ENCODE measurements at regions not wholly inside any gene's neighbourhood (a gene's known extent, or its start where the extent isn't known, plus 50 kb on each side); places are given as distances from the start of the nearest gene placed in this dataset.
"Not testable (repeated sequence)": the region's sequence is repeated elsewhere in the genome, so short reads cannot be mapped to it uniquely, and the experiment has no call there.

- DNase-seq = no peak
Measured at GRCh38 chr6:6483733-6484132, 104.8 kb upstream of the LY86 start.

GRCh38 chr6:6484681-6485080 lies 103.8 kb upstream of the LY86 start:
- DNase-seq = no peak

DNA sequence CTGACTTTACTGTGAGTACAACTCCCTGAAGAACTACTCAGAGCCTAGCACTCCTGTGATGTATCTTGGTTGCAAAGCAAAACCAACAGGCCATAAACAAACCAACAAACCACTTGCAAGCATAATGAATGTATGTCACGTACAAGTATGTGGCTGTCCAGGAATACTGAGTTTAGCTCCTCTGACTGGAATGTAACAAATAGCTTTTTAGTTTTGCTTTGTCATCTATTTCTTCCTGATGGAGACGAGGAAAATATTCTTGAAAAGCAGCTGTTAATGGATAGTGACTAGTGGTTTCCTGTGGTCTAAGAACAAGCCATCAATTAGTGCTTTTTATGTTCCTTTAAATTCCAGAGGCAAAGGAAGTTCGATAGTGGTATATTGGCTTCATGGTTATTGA lies 101.9 kb upstream of the LY86 start:
- DNase-seq = no peak

DNA sequence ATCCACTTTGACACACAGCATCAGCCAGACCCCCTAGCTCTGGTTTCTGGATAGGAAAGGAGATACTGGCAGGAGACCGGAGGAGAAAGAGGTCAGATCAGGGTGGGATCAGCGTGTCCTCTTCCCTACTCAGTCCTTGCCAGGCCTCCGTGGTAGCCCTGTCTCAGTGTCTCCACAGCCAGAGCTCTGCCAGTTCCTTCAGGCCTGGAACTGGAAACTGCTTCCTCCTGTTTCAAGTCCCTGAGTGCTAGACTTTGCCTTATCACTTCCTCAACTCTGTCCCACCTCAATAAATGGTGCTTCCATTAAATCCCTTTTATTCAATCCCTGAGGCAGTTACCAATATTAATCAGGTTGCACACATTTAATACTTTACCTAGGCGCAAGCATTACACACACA lies 96.8 kb upstream of the LY86 start:
- no peak for DNase-seq

DNA sequence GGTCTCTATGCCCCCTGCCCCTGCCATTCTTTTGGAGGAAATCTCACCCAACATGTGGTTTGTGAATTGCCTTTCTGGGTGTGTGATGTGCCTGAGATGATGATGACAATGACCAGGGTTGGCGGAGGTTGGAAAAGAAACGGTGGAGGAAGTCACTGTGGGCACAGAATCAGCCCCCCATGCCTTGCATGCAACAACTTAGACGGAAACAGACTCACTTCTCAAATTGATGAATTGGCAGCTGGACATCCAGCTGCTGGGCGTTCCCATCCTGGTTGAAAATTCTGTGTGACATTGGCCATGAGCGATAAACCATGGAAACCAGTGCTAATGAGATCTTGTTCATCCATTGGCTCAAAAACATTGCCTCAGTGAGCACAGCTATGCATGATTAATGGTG lies 95.8 kb upstream of the LY86 start:
- DNase-seq = no peak

DNA sequence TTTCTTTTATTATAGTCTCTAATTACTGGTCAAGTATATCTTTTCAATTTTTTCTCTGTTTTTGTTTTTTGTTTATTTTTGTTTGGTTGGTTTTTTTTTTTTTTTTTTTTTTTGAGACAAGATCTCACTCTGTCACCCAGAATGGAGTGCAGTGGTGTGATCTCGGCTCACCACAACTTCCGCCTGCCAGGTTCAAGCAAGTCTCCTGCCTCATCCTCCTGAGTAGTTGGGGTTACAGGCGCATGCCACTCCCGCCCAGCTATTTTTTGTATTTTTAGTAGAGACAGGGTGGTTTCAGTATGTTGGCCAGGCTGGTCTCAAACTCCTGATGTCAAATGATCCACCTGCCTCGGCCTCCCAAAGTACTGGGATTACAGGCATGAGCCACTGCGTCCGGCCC lies 94.4 kb upstream of the LY86 start:
- DNase-seq = not testable (repeated sequence)

DNA sequence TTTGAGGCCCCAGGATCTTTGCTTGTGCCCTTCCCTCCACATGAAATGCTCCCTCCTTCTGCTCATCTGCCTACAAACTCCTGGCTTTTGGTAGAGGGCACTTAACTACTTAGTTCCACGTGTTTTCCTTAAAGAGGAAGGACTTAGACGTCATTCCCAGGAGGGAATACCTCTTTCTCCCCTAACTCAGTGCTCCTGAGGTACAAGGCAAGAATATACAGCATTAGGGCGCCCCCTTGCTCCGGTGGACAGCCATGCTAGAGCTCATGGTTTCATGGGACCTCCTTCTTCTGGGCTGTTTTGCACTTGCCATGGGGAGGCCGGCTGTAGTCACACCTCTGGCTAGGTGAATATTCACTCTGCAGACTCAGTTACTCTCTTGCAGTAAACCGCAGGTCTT lies 93.8 kb upstream of the LY86 start:
- DNase-seq = peak; percentile 20

- no peak for DNase-seq
Measured at GRCh38 chr6:6495851-6496250, 92.7 kb upstream of the LY86 start.

- no peak for DNase-seq
Measured at GRCh38 chr6:6497541-6497940, 91.0 kb upstream of the LY86 start.

DNA sequence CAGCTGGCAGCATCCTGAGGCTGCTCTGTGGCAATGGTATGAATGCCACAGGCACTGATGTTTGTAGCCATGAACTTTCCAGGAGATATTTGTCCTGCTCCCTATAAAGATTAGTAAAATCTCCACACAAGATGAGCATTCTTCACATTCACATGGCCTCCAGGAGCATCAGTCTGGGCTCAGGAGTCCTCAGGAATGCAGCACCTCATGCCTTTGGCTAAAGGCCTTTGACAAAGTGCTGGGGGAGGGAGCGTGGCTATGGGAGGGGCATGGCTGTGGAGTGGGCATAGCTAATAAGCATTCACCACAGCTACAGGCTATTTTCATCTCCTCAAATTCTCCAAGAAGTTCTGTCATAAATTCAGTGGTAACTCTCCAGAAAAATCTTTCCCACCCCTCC lies 90.5 kb upstream of the LY86 start:
- DNase-seq = no peak

DNA sequence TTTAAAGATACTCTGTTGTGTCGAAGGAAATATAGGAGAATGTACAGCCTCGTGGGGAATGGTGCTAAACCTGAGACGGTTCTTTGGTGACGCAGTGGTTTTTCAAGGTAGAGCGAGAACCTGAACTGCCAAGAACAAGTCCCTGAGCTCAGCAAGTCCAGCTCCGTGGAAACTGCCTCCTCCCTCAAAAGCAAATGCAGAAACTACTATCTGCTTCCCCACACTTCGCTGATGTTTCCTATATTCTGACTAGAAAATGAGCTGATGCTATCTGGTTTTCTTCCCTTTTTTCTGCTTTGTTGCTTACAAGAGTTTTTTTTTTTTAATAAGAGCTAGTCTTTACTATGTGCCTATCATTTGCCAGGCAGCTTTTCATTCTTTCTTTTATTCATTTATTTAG lies 85.3 kb upstream of the LY86 start:
- DNase-seq = no peak

DNA sequence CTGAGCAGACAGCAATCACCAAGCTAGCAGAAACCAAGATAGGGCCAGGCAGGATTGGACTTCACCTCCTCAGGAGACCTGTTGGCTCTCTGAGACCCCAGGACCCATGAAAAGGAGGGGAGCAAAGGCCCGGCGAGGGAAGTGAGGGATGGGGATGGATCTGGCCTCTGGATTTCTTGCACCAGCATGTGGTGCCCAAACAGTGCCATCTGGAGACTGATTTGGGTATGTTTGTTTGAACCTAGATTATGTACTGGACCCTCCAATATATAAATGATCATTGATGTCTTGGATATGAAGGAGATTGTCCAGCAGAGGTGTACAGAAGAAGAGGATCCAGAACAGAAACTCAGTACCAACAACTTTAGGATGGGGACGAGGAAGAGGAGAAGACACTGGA lies 83.4 kb upstream of the LY86 start:
- DNase-seq = no peak

GRCh38 chr6:6508643-6509042 lies 79.9 kb upstream of the LY86 start:
- no peak for DNase-seq

DNA sequence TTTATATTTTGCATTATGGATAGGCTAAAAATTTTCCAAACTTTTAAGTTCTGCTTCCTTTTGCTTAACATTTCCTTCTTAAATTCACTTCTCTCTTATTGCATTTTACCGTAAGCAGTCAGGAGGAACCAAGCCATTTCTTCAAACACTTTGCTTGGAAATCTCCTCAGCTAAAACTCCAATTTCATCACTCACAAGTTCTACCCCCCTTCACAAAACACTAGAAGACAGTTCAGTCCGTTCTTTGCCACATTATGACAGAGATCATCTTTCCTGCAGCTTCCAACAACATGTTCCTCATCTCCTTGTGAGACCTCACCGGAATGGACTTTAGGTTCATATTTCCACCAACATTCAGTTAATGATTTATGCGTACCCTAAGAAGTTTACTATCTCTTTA lies 79.2 kb upstream of the LY86 start:
- no peak for DNase-seq

GRCh38 chr6:6512711-6513110 lies 75.8 kb upstream of the LY86 start:
- no peak for DNase-seq

- DNase-seq = no peak
Measured at GRCh38 chr6:6515691-6516607, 72.6 kb upstream of the LY86 start.

- no peak for DNase-seq
Measured at GRCh38 chr6:6516666-6517458, 71.7 kb upstream of the LY86 start.

DNA sequence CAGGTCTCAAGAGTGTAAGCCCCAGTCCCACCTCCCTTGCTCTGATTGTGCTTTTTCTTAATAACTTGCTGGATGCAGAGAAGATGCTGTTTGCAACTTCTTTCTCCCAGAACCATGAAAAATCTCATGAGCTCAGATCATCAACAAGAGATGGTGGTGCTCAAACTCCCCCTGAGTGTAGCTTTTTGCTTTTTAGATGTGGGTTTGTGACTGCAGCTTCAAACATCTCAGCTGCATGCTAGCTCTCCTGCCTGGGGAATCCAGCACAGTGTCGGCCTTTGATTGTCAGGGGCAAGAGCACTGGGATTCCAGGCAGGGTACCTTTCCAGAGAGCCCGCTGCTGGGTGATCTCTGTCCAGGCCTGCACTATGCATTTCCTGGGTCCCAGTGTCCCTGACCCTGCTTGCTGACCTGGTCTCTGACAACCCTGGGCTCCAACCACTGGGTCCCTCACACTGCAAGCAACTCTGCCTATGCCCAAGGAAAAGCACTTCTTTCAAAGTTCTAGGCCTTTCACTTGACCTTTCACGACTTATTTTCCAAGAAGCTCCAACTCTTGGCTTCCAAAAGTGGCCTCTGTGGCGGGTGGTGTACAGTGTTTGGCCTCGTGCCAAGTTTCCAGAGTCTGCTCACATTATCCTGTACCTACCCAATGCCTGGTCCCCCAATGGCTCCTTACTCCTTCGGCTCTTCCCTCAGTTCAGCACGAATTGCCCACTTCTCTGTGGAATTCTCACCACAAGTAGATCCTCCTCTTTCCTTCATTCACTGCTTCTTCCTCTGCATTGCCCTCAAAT lies 69.7 kb upstream of the LY86 start:
- no peak for DNase-seq

- DNase-seq = no peak
Measured at GRCh38 chr6:6521961-6522482, 66.5 kb upstream of the LY86 start.

DNA sequence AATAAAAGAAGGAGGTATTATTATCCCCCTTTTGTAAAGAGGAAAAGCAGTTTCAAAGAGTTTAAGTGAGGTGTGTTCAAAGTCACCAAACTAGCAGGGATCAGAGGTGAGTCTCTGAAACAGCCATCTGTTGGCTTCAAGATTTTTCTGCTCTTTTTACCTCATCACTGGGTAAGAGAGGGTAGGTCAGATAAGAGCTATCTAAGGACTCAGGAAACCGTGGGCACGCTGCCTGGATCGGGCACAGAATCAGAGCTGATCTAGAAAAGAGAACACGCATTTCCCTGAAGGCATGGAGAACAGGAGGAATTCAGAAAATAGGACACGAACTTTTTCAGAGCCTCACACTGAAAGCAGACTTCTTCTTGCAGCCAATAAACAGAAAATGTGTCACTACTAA lies 65.8 kb upstream of the LY86 start:
- DNase-seq = no peak

DNA sequence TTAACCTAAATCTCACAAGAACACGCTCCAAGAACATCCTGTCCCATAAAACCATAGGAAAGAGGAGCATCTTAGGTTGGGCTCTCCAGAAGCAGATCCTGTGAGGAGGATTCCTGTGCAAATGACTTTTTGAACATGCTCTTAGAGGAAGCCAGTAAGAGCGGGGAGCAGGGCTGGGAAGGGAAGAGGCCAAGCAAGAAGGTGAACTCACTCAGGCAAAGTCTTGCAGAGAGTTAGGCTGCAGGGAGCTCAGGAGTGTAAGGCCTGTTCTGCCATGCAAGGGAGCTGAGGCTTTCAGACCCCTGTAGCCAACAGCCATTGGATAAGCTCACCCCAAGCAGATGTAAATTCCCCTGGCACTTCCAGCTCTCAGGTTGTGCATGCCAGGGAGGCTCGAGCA lies 63.6 kb upstream of the LY86 start:
- DNase-seq = no peak

DNA sequence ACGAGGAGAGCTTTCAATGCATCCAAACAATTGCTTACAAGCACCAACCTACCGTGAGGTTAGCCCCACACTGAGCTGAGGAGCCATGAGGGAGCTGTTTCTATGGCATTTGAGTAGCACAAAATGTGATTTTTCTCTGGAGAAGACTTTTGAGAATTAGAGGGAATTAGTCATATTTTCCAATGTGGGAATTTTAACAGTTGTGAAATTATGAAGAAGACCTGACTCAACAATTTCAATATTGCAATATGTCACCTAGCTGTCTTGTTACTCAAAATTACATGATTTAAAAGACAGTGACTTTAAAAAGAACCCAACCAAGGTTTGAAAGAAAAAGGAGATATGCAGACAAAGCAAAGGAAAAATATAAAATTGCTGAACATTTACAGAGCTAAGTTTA lies 62.6 kb upstream of the LY86 start:
- DNase-seq = no peak

- DNase-seq = no peak
Measured at GRCh38 chr6:6529275-6529674, 59.2 kb upstream of the LY86 start.
